Fibroblast of peridontal ligament (primary cell): ENCODE measurements at regions not wholly inside any gene's neighbourhood (a gene's known extent, or its start where the extent isn't known, plus 50 kb on each side); places are given as distances from the start of the nearest gene placed in this dataset.
A peak's percentile ranks its signal among the peaks of the same experiment; 100 is the strongest.

Experiments used
- DNase-seq: peaks from one replicate; pipeline ENCODE4 v3.0.0-alpha.2; 2010; ENCODE audit errors: extremely low read depth

- no peak for DNase-seq
Measured at GRCh38 chr2:4255491-4255890, 552.1 kb downstream of the DCDC2C start.

- no peak for DNase-seq
Measured at GRCh38 chr2:4256351-4256750, 553.0 kb downstream of the DCDC2C start.

DNA sequence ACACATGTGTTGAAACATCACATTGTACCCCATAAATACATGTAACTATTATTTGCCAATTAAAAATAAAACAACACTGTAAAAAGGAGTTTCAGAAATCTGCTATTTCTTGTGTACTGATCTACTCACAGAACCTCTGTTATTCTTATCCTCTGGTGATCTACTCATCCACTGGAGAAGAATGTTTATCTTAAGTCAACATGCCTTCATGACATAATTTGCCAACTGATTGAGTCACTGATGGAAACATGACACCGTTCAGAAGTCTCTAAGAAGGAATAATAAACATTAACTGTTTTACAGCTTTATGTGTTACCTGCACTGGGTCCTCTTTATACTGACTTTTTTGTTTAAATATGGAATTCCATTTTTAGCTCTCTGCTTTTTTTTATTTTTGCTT is 555.2 kb downstream of the DCDC2C start:
- no peak for DNase-seq

GRCh38 chr2:4265936-4266335 is 562.6 kb downstream of the DCDC2C start:
- no peak for DNase-seq

DNA sequence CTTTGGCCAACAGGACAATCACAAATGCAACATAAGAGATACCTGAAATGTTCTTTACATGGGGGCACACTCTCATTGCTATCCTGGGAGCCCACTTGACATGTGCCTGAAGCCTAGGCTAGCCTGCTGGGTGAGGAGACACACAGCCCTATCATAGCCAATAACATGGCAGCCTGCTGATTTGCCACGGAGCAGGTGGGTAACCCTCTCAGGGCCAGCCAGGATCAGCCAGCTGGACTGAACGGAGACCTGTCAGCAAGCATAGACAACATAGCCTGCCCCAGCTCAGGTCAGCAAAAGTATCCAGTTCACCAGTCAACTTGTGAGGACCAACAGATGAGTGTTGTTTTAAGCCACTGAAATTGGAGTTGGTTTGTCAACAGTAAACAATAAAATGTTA is 566.5 kb downstream of the DCDC2C start:
- no peak for DNase-seq

DNA sequence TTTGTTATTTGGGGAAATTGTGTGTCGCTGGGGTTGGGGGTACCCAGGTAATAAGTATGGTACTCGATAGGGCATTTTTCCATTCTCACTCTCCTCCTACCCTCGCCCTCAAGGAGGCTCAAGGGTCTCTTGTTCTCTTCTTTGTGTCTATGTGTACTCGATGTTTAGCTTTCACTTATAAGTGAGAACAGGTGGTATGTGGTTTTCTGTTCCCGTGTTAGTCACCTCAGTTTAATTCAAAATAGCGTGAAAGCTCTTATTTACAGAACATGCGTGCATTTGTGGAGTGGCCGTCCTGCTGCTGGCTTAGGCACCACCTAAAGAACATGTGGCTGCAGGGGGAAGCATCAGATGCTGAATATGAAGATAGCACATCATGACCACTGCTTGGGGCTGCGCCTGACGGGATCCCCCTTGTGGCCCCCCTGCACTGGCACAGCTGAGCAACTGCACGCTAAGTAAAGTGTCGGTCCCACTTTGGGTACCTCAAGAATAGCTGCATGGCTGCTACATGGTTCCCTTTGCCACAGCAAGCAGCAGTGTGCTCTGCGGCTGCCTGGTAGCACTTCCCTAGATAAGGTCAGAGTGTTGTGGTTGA is 569.0 kb downstream of the DCDC2C start:
- DNase-seq: no peak

DNA sequence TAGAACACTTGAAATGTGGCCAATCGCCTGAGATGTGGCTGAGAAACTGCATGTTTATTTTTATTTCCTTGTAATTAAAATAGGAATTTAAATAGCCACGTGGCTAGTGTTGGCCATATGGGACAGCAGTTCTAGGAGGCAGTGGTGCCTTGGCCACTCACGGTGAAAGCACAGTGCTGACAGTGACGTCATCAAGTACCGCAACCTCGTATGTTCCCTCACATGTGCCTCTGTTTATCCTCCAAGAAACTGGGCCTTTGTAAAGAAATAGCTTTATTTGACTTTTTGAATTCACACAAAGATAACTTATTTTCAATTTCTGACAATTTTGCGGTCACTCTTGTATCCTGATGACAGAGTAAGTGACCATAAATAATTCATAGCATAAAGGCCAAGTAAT is 575.0 kb downstream of the DCDC2C start:
- DNase-seq: no peak

- no peak for DNase-seq
Measured at GRCh38 chr2:4279431-4279830, 576.1 kb downstream of the DCDC2C start.

- DNase-seq: no peak
Measured at GRCh38 chr2:4291430-4291829, 588.1 kb downstream of the DCDC2C start.

- peak; percentile 0 for DNase-seq
Measured at GRCh38 chr2:4295680-4296079, 592.3 kb downstream of the DCDC2C start.

DNA sequence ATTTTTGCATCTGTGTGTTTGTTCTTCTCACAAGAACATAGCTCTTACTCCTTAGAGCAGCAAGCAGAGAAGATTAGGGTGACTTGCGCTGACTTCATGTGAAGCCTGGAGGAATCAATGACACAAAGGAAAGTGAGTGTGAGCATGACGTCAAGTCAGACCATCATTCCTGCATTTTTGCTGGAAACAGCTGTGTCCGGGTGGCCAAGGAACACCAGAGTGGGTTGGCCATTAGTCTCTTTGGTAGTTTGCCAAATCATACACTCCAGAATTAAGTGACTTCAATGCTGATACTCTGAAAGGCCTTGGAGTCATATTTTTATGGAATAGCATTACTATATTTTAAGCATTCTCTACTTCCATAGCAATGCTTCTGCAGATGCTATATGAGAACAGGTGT is 597.2 kb downstream of the DCDC2C start:
- DNase-seq: no peak

DNA sequence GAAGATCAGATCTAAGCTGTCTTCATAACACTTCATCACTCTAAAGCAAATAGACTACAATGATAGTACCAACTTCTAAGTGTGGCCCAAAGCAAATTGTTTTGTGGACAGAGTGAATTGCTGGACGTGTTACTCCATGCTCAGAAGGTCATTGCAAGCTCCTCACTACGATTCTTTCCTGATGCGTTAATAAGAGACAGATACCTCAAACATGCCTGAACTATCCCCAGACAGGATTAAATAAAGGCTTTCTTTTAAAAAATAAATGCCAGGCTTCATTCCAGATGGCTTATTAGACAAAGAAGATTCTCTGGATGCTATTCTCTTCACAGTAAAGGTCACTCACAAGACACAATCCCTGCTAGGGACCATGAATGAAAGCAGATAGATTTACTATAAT is 621.2 kb downstream of the DCDC2C start:
- DNase-seq: no peak

- DNase-seq: no peak
Measured at GRCh38 chr2:4336864-4337263, 633.5 kb downstream of the DCDC2C start.

DNA sequence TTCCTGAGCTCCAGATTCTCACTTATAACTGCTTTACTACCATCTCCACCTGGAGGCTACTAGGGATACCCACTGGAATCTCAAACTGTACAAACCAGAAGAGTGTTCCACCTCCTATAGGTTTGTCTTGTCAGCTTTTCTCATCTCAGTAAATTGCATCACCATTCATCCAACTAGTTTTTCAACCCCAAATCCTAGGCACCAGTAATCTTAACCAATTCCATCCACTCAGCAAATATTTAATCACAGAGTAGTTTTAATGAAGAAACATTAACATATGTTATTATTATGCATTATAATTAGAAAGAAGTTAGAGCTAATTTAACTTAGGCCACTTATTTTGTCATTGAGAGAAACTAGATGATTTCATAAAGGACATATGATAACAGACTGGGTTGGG is 635.0 kb downstream of the DCDC2C start:
- no peak for DNase-seq

- DNase-seq: no peak
Measured at GRCh38 chr2:4340536-4340935, 637.2 kb downstream of the DCDC2C start.

- DNase-seq: no peak
Measured at GRCh38 chr2:4346628-4347027, 643.3 kb downstream of the DCDC2C start.

GRCh38 chr2:4353668-4354067 is 650.3 kb downstream of the DCDC2C start:
- DNase-seq: no peak

DNA sequence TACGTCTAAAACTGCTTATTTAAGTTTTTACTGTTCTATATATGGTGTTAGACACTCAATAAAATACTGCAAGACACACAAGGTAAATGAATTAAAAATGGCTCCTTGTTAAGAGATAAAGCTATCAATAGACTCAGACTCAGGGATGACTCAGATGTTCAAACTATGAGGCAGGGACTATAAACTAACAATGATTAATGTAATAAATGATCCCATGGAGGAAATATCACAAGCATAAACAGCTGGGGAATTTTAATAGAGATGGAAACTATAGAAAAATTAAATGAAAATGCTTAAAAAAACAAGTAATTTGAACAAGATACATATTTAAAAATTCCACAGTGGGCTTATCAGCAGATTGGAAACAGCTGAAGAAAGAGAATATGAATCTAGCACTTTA is 650.8 kb downstream of the DCDC2C start:
- DNase-seq: no peak

DNA sequence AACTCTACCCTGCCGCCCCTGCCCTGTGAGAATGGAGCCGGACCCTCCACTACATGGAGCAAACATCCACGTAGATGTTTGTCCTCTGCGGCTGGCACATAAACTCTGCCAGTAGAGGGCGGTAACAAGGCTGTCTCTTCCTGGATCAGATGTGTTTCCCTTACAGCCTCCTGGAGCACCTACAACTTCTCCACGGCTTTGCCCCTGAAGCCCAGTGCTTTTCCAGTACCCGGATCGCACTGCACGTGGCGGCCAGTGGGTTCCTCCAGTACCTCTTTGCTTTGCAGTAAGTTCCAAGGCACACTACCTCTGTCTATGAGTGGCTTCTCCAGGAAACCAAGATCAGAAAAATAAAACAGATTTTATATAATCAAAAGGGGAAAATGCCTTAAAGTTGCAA is 651.3 kb downstream of the DCDC2C start:
- DNase-seq: no peak

DNA sequence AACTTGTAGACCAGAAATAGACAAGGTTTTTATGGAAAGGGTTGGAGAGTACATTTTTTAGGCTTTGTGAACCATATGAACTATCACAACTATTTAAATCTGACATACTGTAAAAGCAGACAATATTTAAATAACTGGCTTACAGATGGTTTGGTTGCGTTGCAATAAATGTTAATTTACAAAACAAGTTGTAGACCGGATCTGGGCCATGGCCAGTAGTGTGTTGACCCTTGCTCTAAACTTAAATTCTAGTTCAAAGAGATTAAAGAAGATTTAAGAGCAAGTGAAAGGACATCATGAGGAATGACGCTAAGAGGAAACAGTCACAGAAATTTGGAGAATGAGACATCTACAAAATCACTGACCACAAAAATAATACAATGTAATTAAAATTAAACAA is 652.7 kb downstream of the DCDC2C start:
- DNase-seq: no peak

GRCh38 chr2:4356541-4356940 is 653.2 kb downstream of the DCDC2C start:
- DNase-seq: no peak

- no peak for DNase-seq
Measured at GRCh38 chr2:4357121-4357520, 653.7 kb downstream of the DCDC2C start.

GRCh38 chr2:4358837-4359236 is 655.5 kb downstream of the DCDC2C start:
- DNase-seq: no peak

DNA sequence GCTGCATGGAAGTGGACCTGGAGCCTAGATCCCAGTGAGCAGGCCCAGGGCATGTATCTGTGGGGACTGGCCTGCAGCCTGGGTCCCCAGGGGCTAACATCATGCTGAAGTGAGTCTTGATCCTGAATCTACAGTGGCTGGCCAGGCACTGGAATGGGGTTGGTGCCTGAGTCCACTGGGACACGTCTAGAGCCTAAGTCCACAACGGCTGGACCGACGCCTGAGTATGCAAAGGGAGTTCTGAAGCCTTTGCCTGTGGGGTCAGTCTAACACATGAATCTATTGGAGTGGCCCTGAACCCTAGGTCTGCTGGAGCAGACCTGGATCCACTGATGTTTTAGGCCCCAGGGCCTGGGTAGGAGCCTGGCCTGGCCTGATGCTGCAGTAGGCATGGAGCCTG is 665.5 kb downstream of the DCDC2C start:
- DNase-seq: no peak
